ENCODE measurements at regions not wholly inside any gene's neighbourhood (a gene's known extent, or its start where the extent isn't known, plus 50 kb on each side); places are given as distances from the start of the nearest gene placed in this dataset.

- Histone ChIP-seq H3K4me3 (replicated peaks in 1 of 3; ENCODE audit: insufficient read depth in 1 of 3, low read depth in 2 of 3, low read length in 3 of 3) (no peak overlapping the region), H3K27ac (ENCODE audit: extremely low read length, insufficient read depth, low read length) (no peak overlapping the region), H2AFZ (ENCODE audit: low read length) (no peak overlapping the region), H3K79me2 (ENCODE audit: insufficient read depth, low read length) (no peaks in the 10 kb centered on the region), H3K4me2 (ENCODE audit: low read depth, low read length) (no peak overlapping the region), H3K27me3 (ENCODE audit: control insufficient read depth in 1 of 2, insufficient read depth in 2 of 2, low read length in 2 of 2) (no peaks in the 10 kb centered on the region), H3K36me3 (replicated peaks in 1 of 2; ENCODE audit: control insufficient read depth in 1 of 2, insufficient read depth in 2 of 2, low read length in 2 of 2) (no peaks in the 10 kb centered on the region), H3K9ac (ENCODE audit: insufficient read depth, low read depth, low read length) (no peak overlapping the region), H3K4me1 (ENCODE audit: insufficient read depth, low read length) (no peaks in the 10 kb centered on the region), H3K9me3 (ENCODE audit: low read length) (no peaks in the 10 kb centered on the region), H4K20me1 (ENCODE audit: insufficient read depth, low read length) (no peaks in the 10 kb centered on the region)
- ChIA-PET POLR2A (no interaction called here), CTCF (ENCODE audit: low intra/inter-chr PET ratio, low total read pairs) (no interaction called here)
- no TSS peak for BruUV-seq (replicated peaks)
- in situ Hi-C loops (cut with HindIII; ENCODE audit: extremely low pct_ligation_motif_present, low pct_unique_long_range_greater_than_20kb) = no loop called here
- no peak for ATAC-seq
- no peak for DNase-seq (ENCODE audit: low spot score)
- no peak for TF ChIP-seq ZNF446 (CRISPR knock-in tag; IDR thresholded peaks at IDR 0.05)
- no peak for TF ChIP-seq HES4 (CRISPR knock-in tag; IDR thresholded peaks at IDR 0.05; ENCODE audit: borderline replicate concordance)
- TF ChIP-seq THYN1 (CRISPR knock-in tag; IDR thresholded peaks at IDR 0.05; ENCODE audit: borderline replicate concordance, low read depth) = no peak
- TF ChIP-seq ZNF558 (CRISPR knock-in tag; IDR thresholded peaks at IDR 0.05; ENCODE audit: borderline replicate concordance) = no peak
- no peak for TF ChIP-seq ZNF282 (IDR thresholded peaks at IDR 0.05; ENCODE audit: partially characterized antibody)
- TF ChIP-seq NR2F2 (IDR thresholded peaks at IDR 0.05; ENCODE audit: borderline replicate concordance, low read depth) = no peak
- no peak for TF ChIP-seq RNF219 (CRISPR knock-in tag; IDR thresholded peaks at IDR 0.05)
- TF ChIP-seq ERF (CRISPR knock-in tag; IDR thresholded peaks at IDR 0.05) = no peak
- no peak for TF ChIP-seq IKZF4 (CRISPR knock-in tag; IDR thresholded peaks at IDR 0.05; ENCODE audit: borderline replicate concordance, low read depth, not compliant biosample characterization)
- TF ChIP-seq ELK4 (CRISPR knock-in tag; IDR thresholded peaks at IDR 0.05; ENCODE audit: borderline replicate concordance) = no peak
- FAIRE-seq = no peak
- intact Hi-C loops (cut with micrococcal nuclease; ENCODE audit: unreplicated experiment) = no loop called here
- WGBS (ENCODE audit: low lambda C conversion rate) = 13% methylated on average over 6 of the region's 19 CpGs
Observed at GRCh38 chr9:30349526-30350513, 2034.6 kb upstream of the ACO1 start.
